A549 (cell line): ENCODE measurements at regions not wholly inside any gene's neighbourhood (a gene's known extent, or its start where the extent isn't known, plus 50 kb on each side); places are given as distances from the start of the nearest gene placed in this dataset.

ENCODE experiments used
- ATAC-seq, 2 experiments: fragments of 200-7000 bp in 1 of 2; fragments of >200 bp in 1 of 2; cut with Nextera tagmentation in 1 of 2; cut with Tn5 transposase in 1 of 2; 3 replicates each; pipeline versions ENCODE4 v1.8.0 to v1.9.1; 2018 to 2020; ENCODE audit warnings: mild to moderate bottlenecking in 1 of 2, moderate library complexity in 1 of 2
- CTCF ChIA-PET: fragments of 300-600 bp; sonication (Branson Sonifier 250); formaldehyde crosslinking; extraction: SDS; loops from one replicate; lab custom pipeline; 2021; ENCODE audit warnings: antibody characterized with exemption, inconsistent platforms; lab: Yijun Ruan, JAX
- POLR2A ChIA-PET: fragments of 350-600 bp; formaldehyde crosslinking; extraction: SDS; loops from one replicate; lab custom pipeline; 2021; ENCODE audit warnings: antibody characterized with exemption, inconsistent platforms; lab: Yijun Ruan, JAX
- DNase-seq, 2 experiments: peaks; one replicate each; pipeline versions ENCODE4 v3.0.0 to v3.0.0-alpha.2; 2011 to 2016; ENCODE audit warnings: low read depth in 1 of 2, low spot score in 1 of 2
- FAIRE-seq: peaks from 2 replicates; lab custom pipeline; 2011; peaks lifted over from hg19 to GRCh38; lab: Jason Lieb, UNC
- H3K27ac ChIP-seq, 2 experiments: fragments of >200 bp; sonication (Bioruptor Twin); formaldehyde crosslinking; 3 replicates each; pipeline ENCODE4 v1.5.1; 2016 to 2017
- H3K4me1 ChIP-seq: fragments of >200 bp; sonication (Bioruptor Twin); formaldehyde crosslinking; 3 replicates; pipeline ENCODE4 v1.6.1; 2016
- H3K4me2 ChIP-seq: fragments of >200 bp; sonication (Bioruptor Twin); formaldehyde crosslinking; 3 replicates; pipeline ENCODE4 v1.6.1; 2016
- H3K4me3 ChIP-seq: fragments of >200 bp; sonication (Bioruptor Twin); formaldehyde crosslinking; 3 replicates; pipeline ENCODE4 v1.5.1; 2016
- H3K9me3 ChIP-seq: fragments of >200 bp; sonication (Bioruptor Twin); formaldehyde crosslinking; 3 replicates; pipeline ENCODE4 v1.6.1; 2016
- ATOH8 ChIP-seq: fragments of 250-450 bp; sonication (Bioruptor Pico); IDR thresholded peaks from 2 replicates; pipeline ENCODE4 v1.5.0; 2020; ENCODE audit warnings: low read depth, mild to moderate bottlenecking, moderate library complexity
- BHLHE40 ChIP-seq: IDR thresholded peaks from 2 replicates; pipeline ENCODE4 v1.6.1; 2012; ENCODE audit warnings: low read depth, low read length, inconsistent platforms
- CHD2 ChIP-seq: fragments of 150-350 bp; IDR thresholded peaks from 2 replicates; pipeline ENCODE4 v1.6.1; 2014; ENCODE audit warnings: low read length; ENCODE audit not compliant: partially characterized antibody
- CHD4 ChIP-seq: fragments of 200-600 bp; sonication (generic); IDR thresholded peaks from 2 replicates; pipeline ENCODE4 v1.6.1; 2016; ENCODE audit warnings: antibody characterized with exemption, mild to moderate bottlenecking, borderline replicate concordance
- CTCF ChIP-seq: fragments of >200 bp; sonication (Bioruptor Twin); formaldehyde crosslinking; IDR thresholded peaks from 3 replicates; pipeline ENCODE4 v1.5.1; 2016
- E2F6 ChIP-seq: IDR thresholded peaks from 2 replicates; pipeline ENCODE4 v1.6.1; 2012; ENCODE audit warnings: low read depth, borderline replicate concordance
- EHF ChIP-seq: fragments of 250-450 bp; sonication (Bioruptor Pico); IDR thresholded peaks from 2 replicates; pipeline ENCODE4 v1.5.0; 2020; ENCODE audit warnings: mild to moderate bottlenecking
- EHMT2 ChIP-seq: fragments of 200-600 bp; sonication (generic); IDR thresholded peaks from 2 replicates; pipeline ENCODE4 v1.6.1; 2016; ENCODE audit warnings: antibody characterized with exemption, low read depth, mild to moderate bottlenecking, moderate library complexity
- ELK1 ChIP-seq: fragments of 150-350 bp; IDR thresholded peaks from 2 replicates; pipeline ENCODE4 v1.6.1; 2014; ENCODE audit warnings: low read depth, mild to moderate bottlenecking, low read length
- EP300 ChIP-seq, 2 experiments: fragments of >200 bp; sonication (Bioruptor Twin); formaldehyde crosslinking; IDR thresholded peaks; 2 replicates in 1 of 2; 3 replicates in 1 of 2; pipeline ENCODE4 v1.6.1; 2016 to 2017
- FOSB ChIP-seq: fragments of 250-450 bp; sonication (Bioruptor Pico); IDR thresholded peaks from 2 replicates; pipeline ENCODE4 v1.5.0; 2020; ENCODE audit warnings: mild to moderate bottlenecking, moderate library complexity
- FOXS1 ChIP-seq: fragments of 250-450 bp; sonication (Bioruptor Pico); IDR thresholded peaks from 2 replicates; pipeline ENCODE4 v1.5.0; 2020; ENCODE audit warnings: mild to moderate bottlenecking, moderate library complexity
- GATA3 ChIP-seq: IDR thresholded peaks from 2 replicates; pipeline ENCODE4 v1.6.1; 2012; ENCODE audit warnings: borderline replicate concordance
- HDAC2 ChIP-seq: fragments of 200-600 bp; sonication (generic); IDR thresholded peaks from 2 replicates; pipeline ENCODE4 v1.6.1; 2016
- HES2 ChIP-seq: fragments of >200 bp; sonication (Bioruptor Twin); formaldehyde crosslinking; IDR thresholded peaks from 2 replicates; pipeline ENCODE4 v1.6.1; 2016
- HMGXB4 ChIP-seq: fragments of 250-450 bp; sonication (Bioruptor Pico); IDR thresholded peaks from 2 replicates; pipeline ENCODE4 v1.5.0; 2021; ENCODE audit warnings: mild to moderate bottlenecking, moderate library complexity, borderline replicate concordance
- HOXA7 ChIP-seq: fragments of 250-450 bp; sonication (Bioruptor Pico); IDR thresholded peaks from 2 replicates; pipeline ENCODE4 v1.5.0; 2020; ENCODE audit warnings: mild to moderate bottlenecking, moderate library complexity
- HOXB5 ChIP-seq: fragments of 250-450 bp; sonication (Bioruptor Pico); IDR thresholded peaks from 2 replicates; pipeline ENCODE4 v1.5.0; 2020; ENCODE audit warnings: mild to moderate bottlenecking, moderate library complexity
- JUNB ChIP-seq: fragments of >200 bp; sonication (Bioruptor Twin); formaldehyde crosslinking; IDR thresholded peaks from 2 replicates; pipeline ENCODE4 v1.6.1; 2016
- KDM1A ChIP-seq: fragments of 200-600 bp; sonication (generic); IDR thresholded peaks from 2 replicates; pipeline ENCODE4 v1.6.1; 2016; ENCODE audit warnings: low read depth, mild to moderate bottlenecking
- KDM5A ChIP-seq: fragments of 200-600 bp; sonication (generic); IDR thresholded peaks from 2 replicates; pipeline ENCODE4 v1.6.1; 2016; ENCODE audit warnings: antibody characterized with exemption, mild to moderate bottlenecking
- MYC ChIP-seq: IDR thresholded peaks from 2 replicates; pipeline ENCODE4 v1.6.1; 2012; ENCODE audit warnings: mild to moderate bottlenecking, inconsistent platforms, low read length, improper control_type of control experiment, borderline replicate concordance
- NFE2L2 ChIP-seq: fragments of 150-350 bp; conservative IDR thresholded peaks from 2 replicates; pipeline ENCODE4 v1.6.1; 2014; ENCODE audit warnings: low read length
- NPAS2 ChIP-seq: fragments of 250-450 bp; sonication (Bioruptor Pico); IDR thresholded peaks from 2 replicates; pipeline ENCODE4 v1.8.0; 2022; ENCODE audit warnings: mild to moderate bottlenecking, moderate library complexity, borderline replicate concordance
- POLR2A ChIP-seq: IDR thresholded peaks from 2 replicates; pipeline ENCODE4 v1.6.1; 2012; ENCODE audit warnings: mild to moderate bottlenecking, low read length
- POLR2AphosphoS2 ChIP-seq: conservative IDR thresholded peaks from 2 replicates; pipeline ENCODE4 v1.6.1; 2012; ENCODE audit warnings: low read length, improper control_type of control experiment, inconsistent platforms
- TP53 ChIP-seq: fragments of 250-450 bp; sonication (Bioruptor Pico); IDR thresholded peaks from 2 replicates; pipeline ENCODE4 v1.5.0; 2021; ENCODE audit warnings: mild to moderate bottlenecking, moderate library complexity
- ZC3H11A ChIP-seq: fragments of 450-650 bp; IDR thresholded peaks from 2 replicates; pipeline ENCODE4 v1.6.1; 2014; ENCODE audit warnings: antibody characterized with exemption, mild to moderate bottlenecking
- ZNF302 ChIP-seq: fragments of 250-450 bp; sonication (Bioruptor Pico); IDR thresholded peaks from 2 replicates; pipeline ENCODE4 v1.9.0; 2021; ENCODE audit warnings: inconsistent platforms, mild to moderate bottlenecking, moderate library complexity
- WGBS: methylation state at CpG from one replicate; pipeline ENCODE4 v1.1.6; 2017; ENCODE audit errors: missing lambda C conversion rate; 5-methylcytosine and 5-hydroxymethylcytosine counted together

- ATAC-seq = no peak
- FAIRE-seq = no peak
- POLR2A ChIA-PET = no interaction called here
Observed at GRCh38 chr3:177545964-177546363, 348.7 kb upstream of the TBL1XR1 start.

GRCh38 chr3:177547711-177548350 is 350.5 kb upstream of the TBL1XR1 start:
- DNase-seq = no peak
- FAIRE-seq = no peak
- H3K4me3 ChIP-seq = no peak overlapping the region
- WGBS = 82% methylated on average over 13 of the region's 13 CpGs
- CTCF ChIA-PET = no interaction called here
- POLR2A ChIA-PET = no interaction called here
- H3K4me1 ChIP-seq = no peaks in the 10 kb centered on the region
- no peaks in the 10 kb centered on the region for H3K9me3 ChIP-seq
- no peak for ATAC-seq
- no peak overlapping the region for H3K4me2 ChIP-seq
- H3K27ac ChIP-seq = no peak overlapping the region
- no peak for TF ChIP-seq NFE2L2
- TF ChIP-seq POLR2AphosphoS2 = no peak
- TF ChIP-seq MYC = no peak
- TF ChIP-seq FOXS1 (CRISPR knock-in tag) = no peak
- no peak for TF ChIP-seq EHF (CRISPR knock-in tag)
- TF ChIP-seq, all 56 proteins: peak for 0

More at GRCh38 chr3:177545964-177546363, 348.7 kb upstream of the TBL1XR1 start:
- no peaks in the 10 kb centered on the region for H3K9me3 ChIP-seq
- no peak overlapping the region for H3K4me2 ChIP-seq
- H3K27ac ChIP-seq = no peak overlapping the region
- DNase-seq = no peak
- no peaks in the 10 kb centered on the region for H3K4me1 ChIP-seq
- 81% methylated on average over 3 of the region's 3 CpGs for WGBS
- TF ChIP-seq ELK1 (no peak), NFE2L2 (no peak), KDM1A (no peak), HES2 (no peak), HOXB5 (CRISPR knock-in tag) (no peak), ZC3H11A (no peak), TP53 (CRISPR knock-in tag) (no peak), EHF (CRISPR knock-in tag) (no peak), JUNB (no peak), EHMT2 (no peak), HOXA7 (no peak), HMGXB4 (no peak), ZNF302 (CRISPR knock-in tag) (no peak), BHLHE40 (no peak), NPAS2 (CRISPR knock-in tag) (no peak)
- CTCF ChIA-PET = no interaction called here
- no peak overlapping the region for H3K4me3 ChIP-seq

- ChIA-PET POLR2A (no interaction called here), CTCF (no interaction called here)
- TF ChIP-seq FOSB (CRISPR knock-in tag) (no peak), CTCF (no peak), KDM5A (no peak), TP53 (CRISPR knock-in tag) (no peak), EP300 (IDR thresholded peaks at IDR 0.05) (no peak), JUNB (no peak), GATA3 (no peak), HDAC2 (no peak), E2F6 (no peak), POLR2A (no peak), KDM1A (no peak), CHD4 (no peak), ATOH8 (no peak), CHD2 (no peak)
- Histone ChIP-seq H3K4me1 (0 out of 3 replicates have a peak, but pooled peaks cover 5% of the 10 kb centered on the region), H3K4me2 (no peak overlapping the region), H3K4me3 (no peak overlapping the region), H3K9me3 (no peaks in the 10 kb centered on the region), H3K27ac (no peak overlapping the region)
- no peak for ATAC-seq
- no peak for DNase-seq
- WGBS = 90% methylated on average over 1 of the region's 1 CpG
- FAIRE-seq = no peak
Observed at GRCh38 chr3:177550667-177551066, 353.4 kb upstream of the TBL1XR1 start.
